Skin of body (tissue), 1 donor: ENCODE measurements at regions not wholly inside any gene's neighbourhood (a gene's known extent, or its start where the extent isn't known, plus 50 kb on each side); places are given as distances from the start of the nearest gene placed in this dataset.
"Not testable (repeated sequence)": the region's sequence is repeated elsewhere in the genome, so short reads cannot be mapped to it uniquely, and the experiment has no call there.

Experiments
- DNase-seq: peaks from one replicate; lab custom pipeline; 2025; lab: John Stamatoyannopoulos, UW

DNA sequence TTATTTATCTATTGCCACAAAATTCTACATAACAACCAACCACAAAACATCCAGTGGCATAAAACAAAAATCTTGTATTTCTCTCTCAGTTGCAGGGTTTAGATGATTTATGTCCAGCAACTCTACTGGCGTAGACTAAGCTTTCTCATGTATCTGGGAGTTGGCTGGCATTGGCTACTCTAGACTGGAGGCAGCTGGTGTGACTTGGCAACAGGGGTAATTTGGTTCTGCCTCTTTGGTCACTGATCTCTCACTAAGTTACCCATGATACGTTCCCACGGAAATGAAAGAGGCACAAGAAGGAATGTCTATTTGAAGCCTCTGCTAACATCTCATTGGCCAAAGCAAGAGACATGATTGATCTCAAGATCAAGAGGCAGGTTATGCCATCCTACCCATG lies 144.0 kb downstream of the HS3ST3B1 start:
- DNase-seq, result no peak

- DNase-seq, result no peak
Measured at GRCh38 chr17:14442798-14443528, 142.1 kb downstream of the HS3ST3B1 start.

GRCh38 chr17:14437176-14437575 lies 136.3 kb downstream of the HS3ST3B1 start:
- no peak for DNase-seq

DNA sequence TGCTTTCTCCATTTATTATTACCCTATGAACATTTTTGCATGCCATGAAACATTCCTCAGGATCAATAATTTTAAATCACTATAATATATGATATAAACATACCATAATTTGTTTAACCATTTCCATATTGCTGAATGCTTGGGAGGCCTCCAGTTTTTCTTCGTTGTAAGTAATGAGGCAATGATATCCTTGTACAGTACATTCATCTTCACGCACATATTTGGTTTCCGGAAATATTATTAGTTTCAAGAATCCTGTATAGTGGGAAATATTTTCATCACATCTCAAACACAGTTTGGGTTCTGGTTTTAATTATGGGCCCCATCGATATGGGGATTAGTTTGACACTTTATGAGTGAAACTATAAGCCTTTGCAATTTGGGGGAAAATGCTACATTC lies 135.4 kb downstream of the HS3ST3B1 start:
- no peak for DNase-seq

DNA sequence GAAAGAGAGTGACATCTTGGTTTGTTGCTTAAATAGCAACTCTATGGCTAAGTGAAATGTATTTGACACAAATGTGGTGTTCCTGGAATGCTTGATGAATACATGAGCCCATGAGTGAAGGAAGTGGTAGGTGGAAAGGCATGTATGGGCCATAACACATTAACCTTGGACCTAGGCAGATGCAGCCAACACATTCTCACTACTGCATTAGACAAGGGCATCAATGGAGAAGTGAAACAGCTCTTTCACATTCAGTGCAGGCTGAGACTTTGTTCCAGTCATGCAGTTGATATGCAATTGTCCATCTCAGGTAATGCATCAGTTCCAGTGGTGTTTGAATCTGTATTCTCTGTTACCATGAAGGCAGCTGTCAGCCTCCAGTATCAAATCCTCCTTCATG lies 133.6 kb downstream of the HS3ST3B1 start:
- DNase-seq, result no peak

DNA sequence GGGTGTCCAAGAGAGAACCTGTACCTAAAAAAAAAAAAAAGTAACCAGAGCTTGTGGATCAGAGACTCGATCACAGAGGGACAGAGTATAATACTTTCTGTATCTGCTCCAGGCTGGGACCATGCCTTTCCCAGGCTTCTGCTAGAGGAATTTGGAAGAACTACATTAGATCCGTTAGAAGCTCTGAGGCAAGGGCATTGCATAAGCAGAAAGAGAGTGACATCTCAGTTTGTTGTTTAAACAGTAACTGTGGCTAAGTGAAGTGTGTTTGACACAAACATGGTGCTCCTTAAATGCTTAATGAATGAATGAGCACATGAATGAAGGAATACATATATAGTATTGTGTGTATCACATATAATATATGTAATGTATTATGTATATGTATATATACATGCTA lies 131.2 kb downstream of the HS3ST3B1 start:
- DNase-seq, result no peak

DNA sequence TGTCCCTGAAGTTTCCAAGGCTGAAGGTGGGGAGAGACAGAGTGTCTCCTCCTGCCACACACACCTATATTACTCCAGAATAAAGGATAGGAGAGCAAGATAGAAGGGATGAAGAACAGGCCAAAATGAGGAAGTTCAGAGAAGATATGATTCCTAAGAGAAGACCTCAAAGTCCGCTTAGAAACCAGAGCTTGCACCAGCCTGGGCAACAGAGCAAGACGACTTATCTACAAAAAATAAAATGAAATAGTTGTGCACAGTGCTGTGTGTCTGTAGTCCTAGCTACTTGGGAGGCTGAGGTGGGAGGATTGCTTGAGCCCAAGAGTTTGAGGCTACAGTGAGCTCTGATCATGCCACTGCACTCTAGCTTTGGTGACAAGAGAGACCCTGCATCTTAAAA lies 128.2 kb downstream of the HS3ST3B1 start:
- no peak for DNase-seq

DNA sequence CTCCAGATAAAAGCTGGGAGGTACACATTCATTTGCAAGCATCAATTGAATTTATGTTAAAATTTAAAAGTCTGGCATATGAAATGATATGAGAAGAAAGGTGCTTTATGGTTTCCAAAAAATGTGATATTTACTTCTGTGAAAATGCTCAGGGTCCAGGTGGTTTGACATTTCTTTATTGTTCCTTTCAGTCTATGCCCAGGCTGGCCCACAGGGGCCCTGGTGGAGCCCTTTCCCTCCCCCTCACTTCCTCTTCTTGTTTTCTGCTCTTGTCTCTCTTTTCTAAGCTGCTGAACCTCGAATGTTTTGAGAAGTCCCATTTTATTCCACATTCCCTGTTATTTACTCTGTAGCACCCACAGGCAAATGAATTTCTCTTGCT lies 127.8 kb downstream of the HS3ST3B1 start:
- DNase-seq, result no peak

DNA sequence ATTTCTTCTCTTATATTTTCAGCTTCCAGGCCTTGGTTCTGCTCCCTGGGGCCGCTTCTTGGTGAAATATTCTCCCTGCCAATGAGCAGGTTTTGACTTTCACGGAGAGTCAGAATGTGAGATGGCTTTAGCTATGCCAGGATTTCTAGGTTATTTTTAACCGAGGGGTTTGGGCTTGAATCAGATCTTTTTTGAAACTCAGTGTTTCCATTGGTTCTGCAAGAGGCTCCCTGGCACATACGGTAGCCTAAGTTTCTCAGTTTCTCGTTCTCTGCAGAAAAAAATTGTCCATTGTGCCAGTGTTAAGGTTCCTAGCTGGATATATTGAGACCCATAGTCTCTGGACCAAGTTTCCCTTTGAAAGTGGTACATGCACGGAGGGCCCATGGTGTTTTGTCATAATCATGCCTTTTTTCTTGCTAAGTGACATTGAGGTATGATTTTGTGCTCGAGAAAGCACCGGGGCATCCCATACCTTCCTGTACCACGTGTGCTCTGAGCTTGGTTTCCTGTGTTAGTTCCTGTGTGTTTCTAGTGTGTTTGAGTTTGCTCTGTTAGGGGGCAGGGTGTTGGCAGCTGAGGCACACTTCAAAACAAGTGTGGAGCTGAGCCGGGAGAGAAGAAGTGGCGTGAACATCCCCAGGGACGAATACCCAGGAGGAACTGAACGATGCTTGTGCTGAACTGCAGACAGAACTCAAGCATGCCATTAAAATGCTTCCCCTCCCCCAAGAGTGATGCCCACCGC lies 127.2 kb downstream of the HS3ST3B1 start:
- DNase-seq, result no peak

DNA sequence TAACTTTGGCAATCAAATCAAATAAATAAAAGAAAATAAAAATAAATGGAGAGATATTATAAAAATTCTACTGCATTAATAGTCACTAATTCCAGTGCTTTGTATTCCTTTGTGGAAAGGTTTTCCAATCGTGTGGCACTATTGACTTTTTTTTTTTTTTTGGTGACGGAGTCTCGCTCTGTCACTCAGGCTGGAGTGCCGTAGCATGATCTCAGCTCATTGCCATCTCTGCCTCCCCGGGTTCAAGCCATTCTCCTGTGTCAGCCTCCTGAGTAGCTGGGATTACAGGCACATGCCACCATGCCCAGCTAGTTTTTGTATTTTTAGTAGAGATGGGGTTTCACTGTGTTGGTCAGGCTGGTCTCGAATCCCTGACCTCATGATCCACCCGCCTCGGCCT lies 122.3 kb downstream of the HS3ST3B1 start:
- not testable (repeated sequence) for DNase-seq

DNA sequence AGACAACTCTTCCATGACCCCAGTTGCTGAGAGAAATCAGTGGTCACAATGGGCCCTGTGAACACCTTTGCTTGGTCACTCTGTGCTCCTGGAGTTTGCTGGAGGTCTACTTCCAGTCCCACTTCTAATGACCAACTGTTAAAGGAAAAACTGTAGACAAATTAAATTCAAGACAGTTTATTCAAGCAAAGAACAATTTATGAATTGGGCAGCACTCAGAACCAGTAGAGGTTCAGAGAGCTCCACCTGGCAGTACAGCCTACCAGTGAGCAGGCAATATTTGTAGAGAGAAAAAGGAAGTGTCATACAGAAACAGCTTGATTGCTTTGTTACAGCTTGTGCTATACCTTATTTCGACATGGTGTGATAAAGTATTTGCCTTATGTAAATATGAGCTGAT lies 116.5 kb downstream of the HS3ST3B1 start:
- DNase-seq, result no peak

GRCh38 chr17:14409292-14409691 lies 108.4 kb downstream of the HS3ST3B1 start:
- DNase-seq, result no peak

GRCh38 chr17:14407541-14407940 lies 106.7 kb downstream of the HS3ST3B1 start:
- DNase-seq, result no peak

DNA sequence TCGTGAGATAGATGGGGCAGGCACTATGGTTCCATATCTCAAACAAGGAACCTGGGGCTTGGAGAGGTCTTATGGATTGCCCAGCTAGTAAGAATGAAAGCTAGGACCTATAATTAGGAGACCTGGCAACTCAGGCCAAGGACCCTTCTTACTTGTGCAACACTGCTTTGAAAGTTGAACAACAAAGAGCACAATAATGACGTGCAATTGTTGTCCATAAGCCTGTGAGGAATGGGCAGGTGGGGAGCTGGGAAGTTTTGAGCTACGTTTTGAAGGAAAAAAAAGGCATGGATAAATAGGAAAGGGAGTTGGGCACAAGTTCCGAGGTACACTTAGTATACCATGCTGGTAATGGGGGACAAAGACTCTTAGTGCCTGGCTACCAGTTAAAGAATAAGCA lies 104.3 kb downstream of the HS3ST3B1 start:
- no peak for DNase-seq
